H1 (cell line): ENCODE measurements at regions not wholly inside any gene's neighbourhood (a gene's known extent, or its start where the extent isn't known, plus 50 kb on each side); places are given as distances from the start of the nearest gene placed in this dataset.

Experiments used
- BRCA1 ChIP-seq: IDR thresholded peaks from 2 replicates; pipeline ENCODE4 v1.6.1; 2012; ENCODE audit warnings: low read depth, low read length, improper control_type of control experiment
- CREB1 ChIP-seq: IDR thresholded peaks from 2 replicates; pipeline ENCODE4 v1.6.1; 2012; ENCODE audit warnings: inconsistent platforms
- POLR2A ChIP-seq, 2 experiments: IDR thresholded peaks; 1 replicate in 1 of 2; 2 replicates in 1 of 2; pipeline ENCODE4 v1.6.1; 2011; ENCODE audit warnings: low read depth in 2 of 2, low read length in 2 of 2, mild to moderate bottlenecking in 2 of 2; ENCODE audit errors: control extremely low read depth in 1 of 2
- SRF ChIP-seq: IDR thresholded peaks from 2 replicates; pipeline ENCODE4 v1.6.1; 2011; ENCODE audit warnings: mild to moderate bottlenecking, low read depth, low read length, moderate library complexity
- TF ChIP-seq, protein P1 (sequence below), 3 experiments: IDR thresholded peaks; 1 replicate in 2 of 3; 2 replicates in 1 of 3; pipeline versions ENCODE4 v1.5.1 to v1.6.1; 2011; ENCODE audit warnings: low read length in 3 of 3, mild to moderate bottlenecking in 3 of 3, inconsistent platforms in 2 of 3, low read depth in 1 of 3, moderate library complexity in 1 of 3; ENCODE audit not compliant: insufficient read depth in 1 of 3; ENCODE audit errors: control extremely low read depth in 1 of 3

DNA sequence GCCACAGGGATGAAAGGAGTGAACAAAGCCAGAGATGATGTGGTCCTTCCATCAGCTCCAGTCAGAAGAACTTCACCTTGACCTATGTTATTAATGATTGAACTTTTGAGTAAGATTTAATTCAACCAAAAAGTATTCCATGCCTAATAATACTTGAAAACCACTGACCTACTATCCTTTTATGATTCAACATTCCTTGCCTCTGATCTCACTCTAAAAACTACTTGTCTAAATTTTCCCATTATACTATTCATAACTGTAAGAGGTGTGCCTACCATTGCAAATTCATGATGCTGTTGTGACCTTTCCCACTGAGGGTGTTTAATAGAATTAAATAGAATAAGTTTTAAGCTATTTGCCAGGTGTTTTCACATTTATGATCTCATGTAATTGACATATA, 164.7 kb upstream of the GUCY1A2 start:
- TF ChIP-seq, protein P1, sequence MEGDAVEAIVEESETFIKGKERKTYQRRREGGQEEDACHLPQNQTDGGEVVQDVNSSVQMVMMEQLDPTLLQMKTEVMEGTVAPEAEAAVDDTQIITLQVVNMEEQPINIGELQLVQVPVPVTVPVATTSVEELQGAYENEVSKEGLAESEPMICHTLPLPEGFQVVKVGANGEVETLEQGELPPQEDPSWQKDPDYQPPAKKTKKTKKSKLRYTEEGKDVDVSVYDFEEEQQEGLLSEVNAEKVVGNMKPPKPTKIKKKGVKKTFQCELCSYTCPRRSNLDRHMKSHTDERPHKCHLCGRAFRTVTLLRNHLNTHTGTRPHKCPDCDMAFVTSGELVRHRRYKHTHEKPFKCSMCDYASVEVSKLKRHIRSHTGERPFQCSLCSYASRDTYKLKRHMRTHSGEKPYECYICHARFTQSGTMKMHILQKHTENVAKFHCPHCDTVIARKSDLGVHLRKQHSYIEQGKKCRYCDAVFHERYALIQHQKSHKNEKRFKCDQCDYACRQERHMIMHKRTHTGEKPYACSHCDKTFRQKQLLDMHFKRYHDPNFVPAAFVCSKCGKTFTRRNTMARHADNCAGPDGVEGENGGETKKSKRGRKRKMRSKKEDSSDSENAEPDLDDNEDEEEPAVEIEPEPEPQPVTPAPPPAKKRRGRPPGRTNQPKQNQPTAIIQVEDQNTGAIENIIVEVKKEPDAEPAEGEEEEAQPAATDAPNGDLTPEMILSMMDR (IDR thresholded peaks at IDR 0.05; ENCODE audit: control extremely low read depth in 1 of 3, insufficient read depth in 1 of 3, low read depth in 1 of 3, low read length in 3 of 3) = no peak
- no peak for TF ChIP-seq BRCA1
- TF ChIP-seq CREB1 = no peak
- TF ChIP-seq POLR2A (IDR thresholded peaks at IDR 0.05; ENCODE audit: control extremely low read depth in 1 of 2, low read depth in 2 of 2, low read length in 2 of 2) = no peak
- TF ChIP-seq SRF = no peak
